ENCODE measurements at regions not wholly inside any gene's neighbourhood (a gene's known extent, or its start where the extent isn't known, plus 50 kb on each side); places are given as distances from the start of the nearest gene placed in this dataset.

DNA sequence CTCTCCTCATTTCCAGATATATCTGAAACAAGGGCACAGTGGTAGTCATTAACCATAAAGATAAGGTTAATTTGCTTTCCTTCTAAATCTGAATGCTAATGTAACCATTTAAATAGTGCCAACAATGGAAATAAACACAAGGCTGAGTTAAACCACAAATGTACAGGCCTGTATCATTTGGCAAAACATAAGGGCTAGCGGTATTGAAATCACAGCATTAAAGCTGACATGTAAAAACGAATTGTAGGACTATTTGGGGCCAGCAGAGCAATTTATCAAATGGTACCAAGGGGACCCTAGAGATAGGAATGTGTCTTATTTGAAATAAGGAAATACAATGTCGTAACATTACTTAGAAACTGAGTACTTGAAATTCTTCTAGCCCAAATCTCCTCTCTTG, 247.5 kb upstream of the RPS23 start:
- TF ChIP-seq, protein P1, sequence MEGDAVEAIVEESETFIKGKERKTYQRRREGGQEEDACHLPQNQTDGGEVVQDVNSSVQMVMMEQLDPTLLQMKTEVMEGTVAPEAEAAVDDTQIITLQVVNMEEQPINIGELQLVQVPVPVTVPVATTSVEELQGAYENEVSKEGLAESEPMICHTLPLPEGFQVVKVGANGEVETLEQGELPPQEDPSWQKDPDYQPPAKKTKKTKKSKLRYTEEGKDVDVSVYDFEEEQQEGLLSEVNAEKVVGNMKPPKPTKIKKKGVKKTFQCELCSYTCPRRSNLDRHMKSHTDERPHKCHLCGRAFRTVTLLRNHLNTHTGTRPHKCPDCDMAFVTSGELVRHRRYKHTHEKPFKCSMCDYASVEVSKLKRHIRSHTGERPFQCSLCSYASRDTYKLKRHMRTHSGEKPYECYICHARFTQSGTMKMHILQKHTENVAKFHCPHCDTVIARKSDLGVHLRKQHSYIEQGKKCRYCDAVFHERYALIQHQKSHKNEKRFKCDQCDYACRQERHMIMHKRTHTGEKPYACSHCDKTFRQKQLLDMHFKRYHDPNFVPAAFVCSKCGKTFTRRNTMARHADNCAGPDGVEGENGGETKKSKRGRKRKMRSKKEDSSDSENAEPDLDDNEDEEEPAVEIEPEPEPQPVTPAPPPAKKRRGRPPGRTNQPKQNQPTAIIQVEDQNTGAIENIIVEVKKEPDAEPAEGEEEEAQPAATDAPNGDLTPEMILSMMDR (IDR thresholded peaks at IDR 0.05): no peak
- no peak for TF ChIP-seq EZH2 (IDR thresholded peaks at IDR 0.05)
- TF ChIP-seq EZH2phosphoT487 (IDR thresholded peaks at IDR 0.05): no peak
